Loucy (cell line): ENCODE measurements at regions not wholly inside any gene's neighbourhood (a gene's known extent, or its start where the extent isn't known, plus 50 kb on each side); places are given as distances from the start of the nearest gene placed in this dataset.

ENCODE experiments used
- H2AFZ ChIP-seq: fragments of 200-600 bp; sonication (generic); 2 replicates; pipeline ENCODE4 v1.6.0; 2016; ENCODE audit warnings: antibody characterized with exemption, mild to moderate bottlenecking, low read length, moderate library complexity
- H3F3A ChIP-seq: fragments of 200-600 bp; 2 replicates; pipeline ENCODE4 v1.6.0; 2016; ENCODE audit warnings: antibody characterized with exemption, low read depth, mild to moderate bottlenecking
- H3K27me3 ChIP-seq: fragments of 200-600 bp; sonication (generic); 2 replicates; pipeline ENCODE4 v1.6.1; 2014; ENCODE audit warnings: low read length, mild to moderate bottlenecking; ENCODE audit not compliant: insufficient read depth, poor library complexity, severe bottlenecking
- H3K36me3 ChIP-seq: fragments of 200-600 bp; sonication (generic); 2 replicates; pipeline ENCODE4 v1.6.1; 2016; ENCODE audit warnings: low read length; ENCODE audit not compliant: insufficient read depth
- H3K4me1 ChIP-seq: fragments of 200-600 bp; sonication (generic); 2 replicates; pipeline ENCODE4 v1.5.1; 2014; ENCODE audit warnings: low read length, mild to moderate bottlenecking; ENCODE audit not compliant: insufficient read depth, poor library complexity, severe bottlenecking
- H3K4me2 ChIP-seq: fragments of 200-600 bp; sonication (generic); 2 replicates; pipeline ENCODE4 v1.6.0; 2014; ENCODE audit warnings: antibody characterized with exemption, low read length, low read depth, mild to moderate bottlenecking; ENCODE audit not compliant: poor library complexity, severe bottlenecking
- H3K4me3 ChIP-seq: fragments of 200-600 bp; sonication (generic); 2 replicates; pipeline ENCODE4 v1.5.1; 2014; ENCODE audit warnings: low read length, mild to moderate bottlenecking, mixed read lengths; ENCODE audit not compliant: poor library complexity, severe bottlenecking
- H3K79me2 ChIP-seq: fragments of 200-600 bp; sonication (generic); 2 replicates; pipeline ENCODE4 v1.6.1; 2014; ENCODE audit warnings: low read length; ENCODE audit not compliant: insufficient read depth
- H3K9ac ChIP-seq: fragments of 200-600 bp; sonication (generic); 2 replicates; pipeline ENCODE4 v1.6.0; 2014; ENCODE audit warnings: mild to moderate bottlenecking, low read depth, low read length, moderate library complexity; ENCODE audit not compliant: poor library complexity, severe bottlenecking
- H3K9me2 ChIP-seq: fragments of 200-600 bp; sonication (generic); replicated peaks from 2 replicates; pipeline ENCODE4 v1.6.1; 2016; ENCODE audit warnings: low read depth, low read length, mixed read lengths
- H3K9me3 ChIP-seq: fragments of 200-600 bp; sonication (generic); 2 replicates; pipeline ENCODE4 v1.6.1; 2014; ENCODE audit warnings: mild to moderate bottlenecking, antibody characterized with exemption, low read length, low read depth; ENCODE audit not compliant: insufficient read depth
- H4K20me1 ChIP-seq: fragments of 200-600 bp; sonication (generic); 2 replicates; pipeline ENCODE4 v1.6.0; 2014; ENCODE audit warnings: antibody characterized with exemption, low read length, mild to moderate bottlenecking; ENCODE audit not compliant: insufficient read depth, poor library complexity, severe bottlenecking
- EZH2phosphoT487 ChIP-seq: fragments of 200-600 bp; IDR thresholded peaks from 2 replicates; pipeline ENCODE4 v1.6.1; 2018; ENCODE audit warnings: antibody characterized with exemption, mild to moderate bottlenecking, moderate library complexity, borderline replicate concordance
- TF ChIP-seq, protein P1 (sequence below): fragments of 200-600 bp; sonication (generic); conservative IDR thresholded peaks from 2 replicates; pipeline ENCODE4 v1.5.1; 2014; ENCODE audit warnings: mild to moderate bottlenecking, antibody characterized with exemption, low read length

- no peak overlapping the region for H2AFZ ChIP-seq
- no peak overlapping the region for H3K4me3 ChIP-seq
- H3K4me2 ChIP-seq: no peak overlapping the region
- TF ChIP-seq, protein P1, sequence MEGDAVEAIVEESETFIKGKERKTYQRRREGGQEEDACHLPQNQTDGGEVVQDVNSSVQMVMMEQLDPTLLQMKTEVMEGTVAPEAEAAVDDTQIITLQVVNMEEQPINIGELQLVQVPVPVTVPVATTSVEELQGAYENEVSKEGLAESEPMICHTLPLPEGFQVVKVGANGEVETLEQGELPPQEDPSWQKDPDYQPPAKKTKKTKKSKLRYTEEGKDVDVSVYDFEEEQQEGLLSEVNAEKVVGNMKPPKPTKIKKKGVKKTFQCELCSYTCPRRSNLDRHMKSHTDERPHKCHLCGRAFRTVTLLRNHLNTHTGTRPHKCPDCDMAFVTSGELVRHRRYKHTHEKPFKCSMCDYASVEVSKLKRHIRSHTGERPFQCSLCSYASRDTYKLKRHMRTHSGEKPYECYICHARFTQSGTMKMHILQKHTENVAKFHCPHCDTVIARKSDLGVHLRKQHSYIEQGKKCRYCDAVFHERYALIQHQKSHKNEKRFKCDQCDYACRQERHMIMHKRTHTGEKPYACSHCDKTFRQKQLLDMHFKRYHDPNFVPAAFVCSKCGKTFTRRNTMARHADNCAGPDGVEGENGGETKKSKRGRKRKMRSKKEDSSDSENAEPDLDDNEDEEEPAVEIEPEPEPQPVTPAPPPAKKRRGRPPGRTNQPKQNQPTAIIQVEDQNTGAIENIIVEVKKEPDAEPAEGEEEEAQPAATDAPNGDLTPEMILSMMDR: no peak
- TF ChIP-seq EZH2phosphoT487: no peak
- no peaks in the 10 kb centered on the region for H4K20me1 ChIP-seq
- no peaks in the 10 kb centered on the region for H3K9me2 ChIP-seq
- no peaks in the 10 kb centered on the region for H3F3A ChIP-seq
- no peaks in the 10 kb centered on the region for H3K79me2 ChIP-seq
- H3K4me1 ChIP-seq: no peaks in the 10 kb centered on the region
- H3K9ac ChIP-seq: no peak overlapping the region
- H3K36me3 ChIP-seq: no peaks in the 10 kb centered on the region
- H3K9me3 ChIP-seq: no peaks in the 10 kb centered on the region
- H3K27me3 ChIP-seq: no peaks in the 10 kb centered on the region
Measured at GRCh38 chr2:66762761-66763160, 327.8 kb downstream of the MEIS1 start.

DNA sequence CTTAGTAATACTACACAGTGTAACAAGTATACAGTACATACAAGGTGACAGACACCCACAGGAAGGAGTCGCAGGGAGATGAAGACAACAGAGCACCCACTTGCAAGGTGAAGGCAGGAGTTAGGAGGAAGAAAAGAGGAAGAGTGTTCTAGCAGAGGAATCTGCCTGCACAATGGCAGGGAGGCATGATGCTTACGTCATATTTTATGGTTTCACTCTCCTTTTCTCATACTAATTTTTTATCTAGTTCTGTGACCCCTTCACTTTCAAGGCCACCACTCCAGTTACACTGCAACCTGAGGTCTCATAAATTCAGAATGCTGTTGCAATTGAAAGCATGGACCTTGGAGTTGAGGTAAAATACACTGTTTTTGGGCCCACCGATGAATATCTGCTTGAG, 331.7 kb downstream of the MEIS1 start:
- Histone ChIP-seq H3F3A (no peaks in the 10 kb centered on the region), H4K20me1 (no peaks in the 10 kb centered on the region), H3K27me3 (no peaks in the 10 kb centered on the region), H3K4me1 (no peaks in the 10 kb centered on the region), H3K4me3 (no peak overlapping the region), H3K79me2 (no peaks in the 10 kb centered on the region), H3K36me3 (no peaks in the 10 kb centered on the region), H2AFZ (no peak overlapping the region), H3K9me2 (no peaks in the 10 kb centered on the region), H3K9ac (no peak overlapping the region), H3K4me2 (no peak overlapping the region), H3K9me3 (no peaks in the 10 kb centered on the region)
- TF ChIP-seq, protein P1: no peak
- TF ChIP-seq EZH2phosphoT487: no peak

- Histone ChIP-seq H3K79me2 (no peaks in the 10 kb centered on the region), H3K9me3 (no peaks in the 10 kb centered on the region), H3F3A (no peaks in the 10 kb centered on the region), H3K9ac (no peak overlapping the region), H4K20me1 (no peaks in the 10 kb centered on the region), H3K9me2 (no peaks in the 10 kb centered on the region), H3K4me2 (no peak overlapping the region), H3K4me3 (no peak overlapping the region), H3K36me3 (no peaks in the 10 kb centered on the region), H3K27me3 (no peaks in the 10 kb centered on the region), H3K4me1 (no peaks in the 10 kb centered on the region), H2AFZ (no peak overlapping the region)
- TF ChIP-seq, protein P1: no peak
- no peak for TF ChIP-seq EZH2phosphoT487
Measured at GRCh38 chr2:66771359-66771976, 336.5 kb downstream of the MEIS1 start.
